ENCODE measurements at regions not wholly inside any gene's neighbourhood (a gene's known extent, or its start where the extent isn't known, plus 50 kb on each side); places are given as distances from the start of the nearest gene placed in this dataset.

DNA sequence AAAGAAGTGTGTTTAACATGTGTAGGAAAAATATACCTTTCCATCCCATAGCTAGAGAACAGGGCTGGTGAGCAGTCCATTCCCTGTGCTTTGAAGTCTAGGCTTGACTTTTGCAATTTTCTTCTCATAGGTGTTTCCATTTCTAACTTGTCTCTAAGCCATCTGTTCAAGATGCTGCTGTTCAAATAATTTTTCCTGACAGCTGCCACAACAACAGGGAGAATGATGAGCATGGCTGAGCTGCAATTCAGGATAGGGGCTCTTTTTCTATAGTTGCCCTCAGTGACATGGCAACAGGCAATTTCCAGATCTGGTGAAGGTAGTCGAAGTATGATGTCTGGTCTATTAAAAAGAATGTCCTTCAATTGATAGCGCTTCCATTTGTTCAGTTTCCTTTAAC lies 103.0 kb upstream of the HS3ST5 start:
- DNase-seq (ENCODE audit: low read depth, low spot score) = no peak
- intact Hi-C loops (cut with micrococcal nuclease) (no loop called here), dilution Hi-C loops (cut with MboI; ENCODE audit: extremely low pct_ligation_motif_present, low sequenced_read_pairs) (no loop called here)
- POLR2A ChIA-PET = no interaction called here
- Histone ChIP-seq H3K27me3 (ENCODE audit: control insufficient read depth in 2 of 2, insufficient read depth in 2 of 2, low read length in 2 of 2) (no peaks in the 10 kb centered on the region), H2AFZ (ENCODE audit: low read depth, low read length) (no peak overlapping the region), H3K9me3 (replicated peaks; ENCODE audit: control insufficient read depth, insufficient read depth, low read length) (no peaks in the 10 kb centered on the region), H3K9ac (replicated peaks; ENCODE audit: extremely low read depth, insufficient read depth, low read length) (no peak overlapping the region), H3K4me3 (replicated peaks in 1 of 3; ENCODE audit: insufficient read depth in 1 of 3, low read depth in 1 of 3, low read length in 3 of 3) (no peak overlapping the region), H3K27ac (ENCODE audit: insufficient read depth, low read depth, low read length) (no peak overlapping the region), H4K20me1 (replicated peaks; ENCODE audit: control insufficient read depth, extremely low read depth, insufficient read depth, low read length) (no peaks in the 10 kb centered on the region), H3K9me1 (replicated peaks; ENCODE audit: control insufficient read depth, extremely low read depth, insufficient read depth, low read length) (no peaks in the 10 kb centered on the region), H3K4me2 (ENCODE audit: insufficient read depth, low read length) (no peak overlapping the region), H3K4me1 (ENCODE audit: control insufficient read depth, extremely low read depth, insufficient read depth, low read length) (no peaks in the 10 kb centered on the region), H3K79me2 (ENCODE audit: control insufficient read depth, insufficient read depth, low read length) (no peaks in the 10 kb centered on the region), H3K36me3 (ENCODE audit: control insufficient read depth in 2 of 2, extremely low read depth in 1 of 2, insufficient read depth in 2 of 2, low read length in 2 of 2) (no peaks in the 10 kb centered on the region)
- FAIRE-seq = no peak
- CTCF ChIA-PET = no interaction called here
- TF ChIP-seq EZH2 (IDR thresholded peaks at IDR 0.05; ENCODE audit: borderline replicate concordance, low read depth, low read length, severe bottlenecking) (no peak), GATA2 (IDR thresholded peaks at IDR 0.05; ENCODE audit: insufficient read depth, insufficient read length, low read depth, low read length) (no peak), MAX (IDR thresholded peaks at IDR 0.05; ENCODE audit: insufficient read depth, insufficient read length) (no peak), CTCF (IDR thresholded peaks at IDR 0.05; ENCODE audit: extremely low read depth in 1 of 2, insufficient read depth in 1 of 2, low read depth in 1 of 2, low read length in 2 of 2) (no peak)
- no TSS peak for BruUV-seq (replicated peaks)

DNA sequence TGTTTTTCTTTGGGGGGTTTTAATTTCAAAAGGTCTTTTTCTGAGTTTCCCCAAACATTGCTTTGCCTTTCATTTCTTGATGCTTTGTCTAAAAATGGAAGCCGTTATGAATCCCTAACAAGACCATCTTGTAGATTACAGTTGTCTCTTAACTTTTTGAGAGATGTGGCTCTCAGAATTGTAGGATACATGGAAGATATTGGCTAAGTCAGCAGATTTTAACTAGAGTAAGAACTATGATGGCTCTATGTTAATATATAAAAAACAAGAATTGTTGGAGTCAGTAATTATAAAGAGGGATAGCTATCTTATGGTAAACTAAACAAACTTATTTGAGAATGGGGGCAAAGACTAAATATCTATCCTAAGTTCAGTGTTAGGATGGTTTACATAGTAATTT lies 96.6 kb upstream of the HS3ST5 start:
- no peaks in the 10 kb centered on the region for H3K36me3 ChIP-seq (ENCODE audit: control insufficient read depth in 2 of 2, extremely low read depth in 1 of 2, insufficient read depth in 2 of 2, low read length in 2 of 2)
- H2AFZ ChIP-seq (ENCODE audit: low read depth, low read length) = no peak overlapping the region
- H4K20me1 ChIP-seq (replicated peaks; ENCODE audit: control insufficient read depth, extremely low read depth, insufficient read depth, low read length) = no peaks in the 10 kb centered on the region
- no peaks in the 10 kb centered on the region for H3K4me1 ChIP-seq (ENCODE audit: control insufficient read depth, extremely low read depth, insufficient read depth, low read length)
- no peak overlapping the region for H3K4me3 ChIP-seq (replicated peaks in 1 of 3; ENCODE audit: insufficient read depth in 1 of 3, low read depth in 1 of 3, low read length in 3 of 3)
- TF ChIP-seq POLR2A (IDR thresholded peaks at IDR 0.05; ENCODE audit: low read depth, low read length) (no peak), FOS (IDR thresholded peaks at IDR 0.05; ENCODE audit: borderline replicate concordance, insufficient read depth, low read length) (no peak), JUN (IDR thresholded peaks at IDR 0.05; ENCODE audit: borderline replicate concordance, insufficient read depth, insufficient read length, low read depth) (no peak), MAX (IDR thresholded peaks at IDR 0.05; ENCODE audit: insufficient read depth, insufficient read length) (no peak), POLR2AphosphoS5 (IDR thresholded peaks at IDR 0.05; ENCODE audit: insufficient read depth, low read depth, low read length) (no peak), EZH2 (IDR thresholded peaks at IDR 0.05; ENCODE audit: borderline replicate concordance, low read depth, low read length, severe bottlenecking) (no peak), GATA2 (IDR thresholded peaks at IDR 0.05; ENCODE audit: insufficient read depth, insufficient read length, low read depth, low read length) (no peak), MYC (IDR thresholded peaks at IDR 0.05; ENCODE audit: low read depth, low read length) (no peak), CTCF (IDR thresholded peaks at IDR 0.05; ENCODE audit: extremely low read depth in 1 of 2, insufficient read depth in 1 of 2, low read depth in 1 of 2, low read length in 2 of 2) (no peak)
- H3K9me3 ChIP-seq (replicated peaks; ENCODE audit: control insufficient read depth, insufficient read depth, low read length) = peaks cover 2% of the 10 kb centered on the region
- no peak for DNase-seq (ENCODE audit: low read depth, low spot score)
- dilution Hi-C loops (cut with MboI; ENCODE audit: extremely low pct_ligation_motif_present, low sequenced_read_pairs) (no loop called here), intact Hi-C loops (cut with micrococcal nuclease) (no loop called here)
- H3K79me2 ChIP-seq (ENCODE audit: control insufficient read depth, insufficient read depth, low read length) = no peaks in the 10 kb centered on the region
- no peak overlapping the region for H3K27ac ChIP-seq (ENCODE audit: insufficient read depth, low read depth, low read length)
- no peaks in the 10 kb centered on the region for H3K27me3 ChIP-seq (ENCODE audit: control insufficient read depth in 2 of 2, insufficient read depth in 2 of 2, low read length in 2 of 2)
- CTCF ChIA-PET = no interaction called here
- no peak overlapping the region for H3K9ac ChIP-seq (replicated peaks; ENCODE audit: extremely low read depth, insufficient read depth, low read length)
- no peaks in the 10 kb centered on the region for H3K9me1 ChIP-seq (replicated peaks; ENCODE audit: control insufficient read depth, extremely low read depth, insufficient read depth, low read length)
- H3K4me2 ChIP-seq (ENCODE audit: insufficient read depth, low read length) = no peak overlapping the region
- FAIRE-seq = no peak
- no TSS peak for BruUV-seq (replicated peaks)
- POLR2A ChIA-PET = no interaction called here
